ENCODE measurements at regions not wholly inside any gene's neighbourhood (a gene's known extent, or its start where the extent isn't known, plus 50 kb on each side); places are given as distances from the start of the nearest gene placed in this dataset.

DNA sequence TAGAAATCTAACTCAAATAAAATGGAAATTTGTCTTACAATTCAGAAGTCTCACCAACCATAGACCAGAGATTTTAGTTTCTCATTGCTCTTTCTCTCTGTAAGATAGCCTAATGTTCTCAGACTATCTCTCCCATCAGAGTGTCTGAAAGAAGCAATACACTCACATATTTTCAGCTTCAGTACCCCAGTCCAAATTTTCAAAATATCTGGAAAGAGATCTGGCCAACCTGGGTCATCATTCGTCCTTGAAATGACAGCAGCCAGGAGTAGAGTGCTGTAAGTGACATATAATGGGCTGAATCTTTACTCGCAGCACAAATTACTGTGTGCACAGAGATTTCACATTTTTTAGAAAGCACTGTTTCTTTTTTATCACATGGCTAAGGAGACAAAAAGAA, 313.3 kb upstream of the PRR16 start:
- TF ChIP-seq ZNF274 (IDR thresholded peaks at IDR 0.05; ENCODE audit: low read depth, low read length) (no peak), SUZ12 (IDR thresholded peaks at IDR 0.05; ENCODE audit: extremely low read depth, insufficient read depth, insufficient read length) (no peak)
